DMS153 treated with DMSO at 0.1 percent for 48 hours (cell line): ENCODE measurements at regions not wholly inside any gene's neighbourhood (a gene's known extent, or its start where the extent isn't known, plus 50 kb on each side); places are given as distances from the start of the nearest gene placed in this dataset.
"Not testable (repeated sequence)": the region's sequence is repeated elsewhere in the genome, so short reads cannot be mapped to it uniquely, and the experiment has no call there.

Experiments used
- DNase-seq: peaks from one replicate; lab custom pipeline; 2025; ENCODE audit not compliant: unreplicated experiment; lab: John Stamatoyannopoulos, UW

- no peak for DNase-seq
These were observed 217.2 kb upstream of the IRF2BP2 start for GRCh38 chr1:234827181-234827580.

- no peak for DNase-seq
These were observed 216.4 kb upstream of the IRF2BP2 start for GRCh38 chr1:234826352-234826751.

- no peak for DNase-seq
These were observed 215.7 kb upstream of the IRF2BP2 start for GRCh38 chr1:234825498-234826165.

- DNase-seq, result not testable (repeated sequence)
These were observed 214.9 kb upstream of the IRF2BP2 start for GRCh38 chr1:234824836-234825235.

- DNase-seq, result peak; percentile 27
These were observed 213.5 kb upstream of the IRF2BP2 start for GRCh38 chr1:234823191-234824176.

GRCh38 chr1:234821840-234822239, 211.9 kb upstream of the IRF2BP2 start:
- no peak for DNase-seq

GRCh38 chr1:234820597-234820996, 210.6 kb upstream of the IRF2BP2 start:
- DNase-seq, result no peak

GRCh38 chr1:234819845-234820244, 209.9 kb upstream of the IRF2BP2 start:
- not testable (repeated sequence) for DNase-seq

- not testable (repeated sequence) for DNase-seq
These were observed 208.0 kb upstream of the IRF2BP2 start for GRCh38 chr1:234818040-234818387.

- not testable (repeated sequence) for DNase-seq
These were observed 207.5 kb upstream of the IRF2BP2 start for GRCh38 chr1:234817313-234818039.

- not testable (repeated sequence) for DNase-seq
These were observed 206.9 kb upstream of the IRF2BP2 start for GRCh38 chr1:234816864-234817263.

- DNase-seq, result not testable (repeated sequence)
These were observed 206.3 kb upstream of the IRF2BP2 start for GRCh38 chr1:234816186-234816851.

- DNase-seq, result not testable (repeated sequence)
These were observed 205.4 kb upstream of the IRF2BP2 start for GRCh38 chr1:234815295-234815815.

GRCh38 chr1:234814235-234814634, 204.3 kb upstream of the IRF2BP2 start:
- DNase-seq, result not testable (repeated sequence)

GRCh38 chr1:234811824-234812223, 201.8 kb upstream of the IRF2BP2 start:
- DNase-seq, result not testable (repeated sequence)

GRCh38 chr1:234810726-234811125, 200.7 kb upstream of the IRF2BP2 start:
- not testable (repeated sequence) for DNase-seq

GRCh38 chr1:234809854-234810245, 199.9 kb upstream of the IRF2BP2 start:
- not testable (repeated sequence) for DNase-seq

GRCh38 chr1:234808943-234809853, 199.2 kb upstream of the IRF2BP2 start:
- not testable (repeated sequence) for DNase-seq

GRCh38 chr1:234808459-234808858, 198.5 kb upstream of the IRF2BP2 start:
- not testable (repeated sequence) for DNase-seq
